AG09309 (cell line): ENCODE measurements at regions not wholly inside any gene's neighbourhood (a gene's known extent, or its start where the extent isn't known, plus 50 kb on each side); places are given as distances from the start of the nearest gene placed in this dataset.

Experiments
- DNase-seq: peaks from one replicate; pipeline ENCODE4 v3.0.0-alpha.2; 2010; ENCODE audit warnings: low read depth
- H3K4me3 ChIP-seq: 2 replicates; pipeline ENCODE4 v1.5.1; 2011; ENCODE audit warnings: mild to moderate bottlenecking, low read depth, low read length, moderate library complexity; ENCODE audit not compliant: control insufficient read depth
- CTCF ChIP-seq: IDR thresholded peaks from 2 replicates; pipeline ENCODE4 v1.5.1; 2011; ENCODE audit warnings: mild to moderate bottlenecking, low read depth, low read length, inconsistent platforms; ENCODE audit not compliant: insufficient read depth, control insufficient read depth; ENCODE audit errors: missing control alignments

GRCh38 chr9:118751077-118751847, 618.0 kb downstream of the BRINP1 start:
- no peak overlapping the region for H3K4me3 ChIP-seq
- TF ChIP-seq CTCF, result no peak
- DNase-seq, result no peak

- DNase-seq, result no peak
- H3K4me3 ChIP-seq, result no peak overlapping the region
- TF ChIP-seq CTCF, result no peak
Measured at GRCh38 chr9:118751848-118752223, 617.4 kb downstream of the BRINP1 start.

GRCh38 chr9:118761016-118761790, 608.0 kb downstream of the BRINP1 start:
- no peak for DNase-seq
- no peak overlapping the region for H3K4me3 ChIP-seq
- TF ChIP-seq CTCF, result no peak

GRCh38 chr9:118767571-118767970, 601.7 kb downstream of the BRINP1 start:
- no peak for TF ChIP-seq CTCF
- no peak for DNase-seq
- H3K4me3 ChIP-seq, result no peak overlapping the region

GRCh38 chr9:118782790-118783463, 586.3 kb downstream of the BRINP1 start:
- no peak for TF ChIP-seq CTCF
- H3K4me3 ChIP-seq, result no peak overlapping the region
- DNase-seq, result no peak

GRCh38 chr9:118784033-118784432, 585.2 kb downstream of the BRINP1 start:
- no peak for TF ChIP-seq CTCF
- no peak overlapping the region for H3K4me3 ChIP-seq
- no peak for DNase-seq
